Neural progenitor cell (in vitro differentiated cells): ENCODE measurements at regions not wholly inside any gene's neighbourhood (a gene's known extent, or its start where the extent isn't known, plus 50 kb on each side); places are given as distances from the start of the nearest gene placed in this dataset.

ENCODE experiments used
- DNase-seq: peaks from one replicate; pipeline ENCODE4 v3.0.0-alpha.2; 2016; ENCODE audit warnings: low spot score
- H2AFZ ChIP-seq: fragments of 200-600 bp; sonication (generic); replicated peaks from 2 replicates; pipeline ENCODE4 v1.6.1; 2016; ENCODE audit warnings: antibody characterized with exemption
- H3F3A ChIP-seq: fragments of 200-600 bp; sonication (generic); 2 replicates; pipeline ENCODE4 v1.6.1; 2016; ENCODE audit warnings: antibody characterized with exemption, low read depth
- H3K27ac ChIP-seq: fragments of 200-600 bp; sonication (generic); 2 replicates; pipeline ENCODE4 v1.5.1; 2016; ENCODE audit warnings: mild to moderate bottlenecking
- H3K27me3 ChIP-seq: fragments of 200-600 bp; sonication (generic); 2 replicates; pipeline ENCODE4 v1.6.1; 2016; ENCODE audit warnings: mild to moderate bottlenecking, moderate library complexity
- H3K36me3 ChIP-seq: fragments of 200-600 bp; sonication (generic); 2 replicates; pipeline ENCODE4 v1.5.1; 2016
- H3K4me1 ChIP-seq: fragments of 200-600 bp; sonication (generic); 2 replicates; pipeline ENCODE4 v1.6.1; 2016; ENCODE audit warnings: mixed run types
- H3K4me2 ChIP-seq: fragments of 200-600 bp; sonication (generic); 2 replicates; pipeline ENCODE4 v1.6.1; 2016
- H3K4me3 ChIP-seq: fragments of 200-600 bp; sonication (generic); 2 replicates; pipeline ENCODE4 v1.5.1; 2016
- H3K79me2 ChIP-seq: fragments of 200-600 bp; sonication (generic); 2 replicates; pipeline ENCODE4 v1.6.1; 2016; ENCODE audit warnings: low read depth
- H3K9ac ChIP-seq: fragments of 200-600 bp; sonication (generic); 2 replicates; pipeline ENCODE4 v1.6.1; 2016
- H3K9me3 ChIP-seq: fragments of 200-600 bp; sonication (generic); 2 replicates; pipeline ENCODE4 v1.5.1; 2016; ENCODE audit warnings: low read depth
- H4K20me1 ChIP-seq: fragments of 200-600 bp; sonication (generic); 2 replicates; pipeline ENCODE4 v1.6.1; 2016; ENCODE audit warnings: low read depth
- H3K27ac Mint-ChIP-seq: 3 replicates; pipeline ENCODE4 v1.8.0; 2021; ENCODE audit warnings: mixed read lengths
- H3K27me3 Mint-ChIP-seq: 2 replicates; pipeline ENCODE4 v1.8.0; 2022; ENCODE audit warnings: low read depth, mild to moderate bottlenecking, inconsistent platforms, moderate library complexity, mixed read lengths; ENCODE audit not compliant: insufficient read depth
- H3K36me3 Mint-ChIP-seq: 3 replicates; pipeline ENCODE4 v1.8.0; 2021; ENCODE audit warnings: mixed read lengths
- H3K4me1 Mint-ChIP-seq: 3 replicates; pipeline ENCODE4 v1.8.0; 2021; ENCODE audit warnings: mixed read lengths
- H3K4me3 Mint-ChIP-seq: 3 replicates; pipeline ENCODE4 v1.8.0; 2021; ENCODE audit warnings: mild to moderate bottlenecking, moderate library complexity, mixed read lengths
- H3K9me3 Mint-ChIP-seq: 3 replicates; pipeline ENCODE4 v1.8.0; 2020; ENCODE audit warnings: mixed read lengths
- CTCF ChIP-seq: fragments of 200-600 bp; sonication (generic); IDR thresholded peaks from 2 replicates; pipeline ENCODE4 v1.5.1; 2017; ENCODE audit warnings: antibody characterized with exemption, mild to moderate bottlenecking
- EZH2 ChIP-seq: fragments of 200-600 bp; sonication (generic); IDR thresholded peaks from 2 replicates; pipeline ENCODE4 v1.6.1; 2017; ENCODE audit warnings: antibody characterized with exemption, mild to moderate bottlenecking, moderate library complexity
- EZH2phosphoT487 ChIP-seq: fragments of 200-600 bp; sonication (generic); IDR thresholded peaks from 2 replicates; pipeline ENCODE4 v1.6.1; 2017; ENCODE audit warnings: antibody characterized with exemption

- Mint-ChIP-seq H3K9me3 (peaks cover 20% of the 10 kb centered on the region), H3K4me3 (no peak overlapping the region)
- no peak overlapping the region for H3K4me2 ChIP-seq
These were observed 458.2 kb upstream of the KLF6 start for GRCh38 chr10:4243169-4243568.

GRCh38 chr10:4242561-4243035 is 457.6 kb upstream of the KLF6 start:
- Mint-ChIP-seq H3K9me3 (peaks cover 21% of the 10 kb centered on the region), H3K27me3 (peaks cover 7% of the 10 kb centered on the region), H3K27ac (peak overlapping the region; percentile 98), H3K36me3 (no peaks in the 10 kb centered on the region), H3K4me3 (peak overlapping the region; percentile 63), H3K4me1 (peaks cover 37% of the 10 kb centered on the region)
- Histone ChIP-seq H3K4me1 (peaks cover 31% of the 10 kb centered on the region), H3K27ac (peak overlapping the region; percentile 85), H3K27me3 (no peaks in the 10 kb centered on the region), H3K9ac (no peak overlapping the region), H3K79me2 (no peaks in the 10 kb centered on the region), H2AFZ (peak overlapping the region; percentile 34), H3F3A (peaks cover 8% of the 10 kb centered on the region), H3K4me3 (no peak overlapping the region), H3K4me2 (peak overlapping the region; percentile 49), H3K9me3 (no peaks in the 10 kb centered on the region), H4K20me1 (no peaks in the 10 kb centered on the region), H3K36me3 (no peaks in the 10 kb centered on the region)
- peak; percentile 13 for DNase-seq
- no peak for TF ChIP-seq CTCF
- TF ChIP-seq EZH2phosphoT487: no peak
- no peak for TF ChIP-seq EZH2

More at GRCh38 chr10:4243169-4243568, 458.2 kb upstream of the KLF6 start:
- Histone ChIP-seq H3K9me3 (no peaks in the 10 kb centered on the region), H3K36me3 (no peaks in the 10 kb centered on the region), H3K79me2 (no peaks in the 10 kb centered on the region), H3K4me3 (no peak overlapping the region), H4K20me1 (no peaks in the 10 kb centered on the region), H3K4me1 (peaks cover 31% of the 10 kb centered on the region), H3F3A (peaks cover 8% of the 10 kb centered on the region), H2AFZ (peak overlapping the region; percentile 34), H3K27ac (peak overlapping the region; percentile 85), H3K9ac (no peak overlapping the region), H3K27me3 (no peaks in the 10 kb centered on the region)
- peaks cover 37% of the 10 kb centered on the region for H3K4me1 Mint-ChIP-seq
- H3K27me3 Mint-ChIP-seq: peaks cover 7% of the 10 kb centered on the region
- H3K27ac Mint-ChIP-seq: peak overlapping the region; percentile 98
- no peaks in the 10 kb centered on the region for H3K36me3 Mint-ChIP-seq
- TF ChIP-seq EZH2phosphoT487 (no peak), CTCF (no peak), EZH2 (no peak)
- DNase-seq: no peak

- Mint-ChIP-seq H3K4me3 (peak overlapping the region; percentile 48), H3K4me1 (peaks cover 37% of the 10 kb centered on the region), H3K27me3 (peaks cover 7% of the 10 kb centered on the region), H3K36me3 (peaks cover 5% of the 10 kb centered on the region), H3K27ac (peak overlapping the region; percentile 98), H3K9me3 (peaks cover 28% of the 10 kb centered on the region)
- Histone ChIP-seq H2AFZ (no peak overlapping the region), H3K36me3 (no peaks in the 10 kb centered on the region), H3K4me1 (peaks cover 31% of the 10 kb centered on the region), H3K9me3 (no peaks in the 10 kb centered on the region), H3K27ac (peak overlapping the region; percentile 85), H3K9ac (no peak overlapping the region), H3K4me3 (no peak overlapping the region), H3K4me2 (peak overlapping the region; percentile 49), H3F3A (peaks cover 8% of the 10 kb centered on the region), H3K27me3 (no peaks in the 10 kb centered on the region), H4K20me1 (no peaks in the 10 kb centered on the region), H3K79me2 (no peaks in the 10 kb centered on the region)
- DNase-seq: peak; percentile 75
- TF ChIP-seq CTCF (no peak), EZH2phosphoT487 (no peak), EZH2 (no peak)
These were observed 456.8 kb upstream of the KLF6 start for GRCh38 chr10:4241724-4242345.
